ENCODE measurements at regions not wholly inside any gene's neighbourhood (a gene's known extent, or its start where the extent isn't known, plus 50 kb on each side); places are given as distances from the start of the nearest gene placed in this dataset.

DNA sequence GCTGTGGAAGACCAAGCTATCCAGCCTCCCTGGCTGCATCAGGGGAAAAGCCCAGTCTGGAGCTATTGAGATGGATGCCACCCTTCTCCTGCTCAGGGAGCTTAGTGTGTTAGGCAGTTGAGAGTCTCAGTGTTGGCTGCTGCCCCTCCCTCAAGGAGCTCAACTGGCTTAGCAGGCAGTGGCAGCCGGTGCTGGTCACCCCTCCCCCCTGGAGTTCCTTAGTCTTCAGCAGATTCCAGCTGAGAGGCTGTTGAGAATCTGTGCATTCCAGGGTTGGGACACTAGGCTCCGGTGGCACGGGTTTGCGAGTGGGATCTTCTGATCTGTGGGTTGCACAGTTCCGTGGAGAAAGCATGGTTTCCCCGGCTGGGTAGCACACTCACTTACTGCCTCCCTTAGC is 883.8 kb downstream of the NSUN3 start:
- no peaks in the 10 kb centered on the region for H3K36me3 ChIP-seq (replicated peaks; ENCODE audit: insufficient read depth, low read depth)
- H3K27me3 ChIP-seq, result no peaks in the 10 kb centered on the region
- H3K27ac ChIP-seq, result no peak overlapping the region
- no peaks in the 10 kb centered on the region for H3K79me2 ChIP-seq
- H3K4me2 ChIP-seq, result no peak overlapping the region
- H2AFZ ChIP-seq, result no peak overlapping the region
- no peak for TF ChIP-seq EZH2 (IDR thresholded peaks at IDR 0.05; ENCODE audit: borderline replicate concordance)
- no peak for TF ChIP-seq EZH2phosphoT487 (IDR thresholded peaks at IDR 0.05; ENCODE audit: low read depth, severe bottlenecking, unreplicated experiment)
- TF ChIP-seq, protein P1, sequence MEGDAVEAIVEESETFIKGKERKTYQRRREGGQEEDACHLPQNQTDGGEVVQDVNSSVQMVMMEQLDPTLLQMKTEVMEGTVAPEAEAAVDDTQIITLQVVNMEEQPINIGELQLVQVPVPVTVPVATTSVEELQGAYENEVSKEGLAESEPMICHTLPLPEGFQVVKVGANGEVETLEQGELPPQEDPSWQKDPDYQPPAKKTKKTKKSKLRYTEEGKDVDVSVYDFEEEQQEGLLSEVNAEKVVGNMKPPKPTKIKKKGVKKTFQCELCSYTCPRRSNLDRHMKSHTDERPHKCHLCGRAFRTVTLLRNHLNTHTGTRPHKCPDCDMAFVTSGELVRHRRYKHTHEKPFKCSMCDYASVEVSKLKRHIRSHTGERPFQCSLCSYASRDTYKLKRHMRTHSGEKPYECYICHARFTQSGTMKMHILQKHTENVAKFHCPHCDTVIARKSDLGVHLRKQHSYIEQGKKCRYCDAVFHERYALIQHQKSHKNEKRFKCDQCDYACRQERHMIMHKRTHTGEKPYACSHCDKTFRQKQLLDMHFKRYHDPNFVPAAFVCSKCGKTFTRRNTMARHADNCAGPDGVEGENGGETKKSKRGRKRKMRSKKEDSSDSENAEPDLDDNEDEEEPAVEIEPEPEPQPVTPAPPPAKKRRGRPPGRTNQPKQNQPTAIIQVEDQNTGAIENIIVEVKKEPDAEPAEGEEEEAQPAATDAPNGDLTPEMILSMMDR (IDR thresholded peaks at IDR 0.05; ENCODE audit: poor library complexity), result no peak
- WGBS (ENCODE audit: low lambda C conversion rate, missing lambda C conversion rate), result 89% methylated on average over 6 of the region's 6 CpGs
- no peaks in the 10 kb centered on the region for H4K20me1 ChIP-seq (ENCODE audit: insufficient read depth, poor library complexity, severe bottlenecking)
- H3K4me1 ChIP-seq (ENCODE audit: insufficient read depth), result no peaks in the 10 kb centered on the region
- no peaks in the 10 kb centered on the region for H3K9me2 ChIP-seq (replicated peaks; ENCODE audit: insufficient read depth)
- no peak for DNase-seq (ENCODE audit: low spot score)
- no peak overlapping the region for H3K4me3 ChIP-seq
- H3K9me3 ChIP-seq (ENCODE audit: low read depth), result no peaks in the 10 kb centered on the region

- no peak overlapping the region for H3K4me2 ChIP-seq
- TF ChIP-seq, protein P1 (IDR thresholded peaks at IDR 0.05; ENCODE audit: poor library complexity), result no peak
- 40% methylated on average over 6 of the region's 6 CpGs for WGBS (ENCODE audit: low lambda C conversion rate, missing lambda C conversion rate)
- DNase-seq (ENCODE audit: low spot score), result peak; percentile 16
- H3K9me2 ChIP-seq (replicated peaks; ENCODE audit: insufficient read depth), result no peaks in the 10 kb centered on the region
- no peaks in the 10 kb centered on the region for H3K79me2 ChIP-seq
- H3K4me3 ChIP-seq, result no peak overlapping the region
- no peaks in the 10 kb centered on the region for H4K20me1 ChIP-seq (ENCODE audit: insufficient read depth, poor library complexity, severe bottlenecking)
- no peaks in the 10 kb centered on the region for H3K27me3 ChIP-seq
- H3K27ac ChIP-seq, result peak overlapping the region; percentile 11
- no peaks in the 10 kb centered on the region for H3K36me3 ChIP-seq (replicated peaks; ENCODE audit: insufficient read depth, low read depth)
- H3K9me3 ChIP-seq (ENCODE audit: low read depth), result no peaks in the 10 kb centered on the region
- no peak overlapping the region for H2AFZ ChIP-seq
- no peaks in the 10 kb centered on the region for H3K4me1 ChIP-seq (ENCODE audit: insufficient read depth)
Observed at GRCh38 chr3:94961423-94962100, 898.7 kb downstream of the NSUN3 start.

DNA sequence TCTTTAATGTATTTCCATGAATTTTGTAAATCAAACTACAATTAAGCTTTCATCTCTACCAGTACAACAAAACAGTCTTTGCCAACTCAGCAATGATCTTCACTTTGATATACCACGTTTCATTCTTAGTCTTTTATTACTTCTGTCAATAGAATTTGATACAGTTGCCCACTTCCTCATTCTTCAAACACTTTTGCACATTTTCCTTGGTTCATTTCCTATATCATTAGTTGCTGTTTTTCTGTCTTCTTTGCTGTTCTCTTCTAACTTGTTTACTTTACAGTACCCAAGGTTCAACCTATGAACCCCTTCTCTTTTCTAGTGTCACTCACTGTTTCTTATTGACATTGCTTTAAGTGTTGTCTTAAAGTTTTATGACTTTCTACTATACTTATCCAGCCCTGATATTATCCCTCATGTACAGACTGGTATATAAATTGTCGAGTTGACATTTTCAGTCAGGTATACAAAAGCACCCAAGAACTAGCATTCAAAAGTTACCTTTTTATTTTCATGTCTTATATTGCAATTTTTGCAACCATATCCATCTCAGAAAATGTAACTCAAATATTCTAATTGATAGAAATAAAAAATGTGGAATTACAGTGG is 903.1 kb downstream of the NSUN3 start:
- H3K36me3 ChIP-seq (replicated peaks; ENCODE audit: insufficient read depth, low read depth), result no peaks in the 10 kb centered on the region
- no peak overlapping the region for H3K4me3 ChIP-seq
- DNase-seq (ENCODE audit: low spot score), result no peak
- H3K4me2 ChIP-seq, result no peak overlapping the region
- no peak overlapping the region for H2AFZ ChIP-seq
- H3K27ac ChIP-seq, result no peak overlapping the region
- no peaks in the 10 kb centered on the region for H3K27me3 ChIP-seq
- TF ChIP-seq EZH2phosphoT487 (IDR thresholded peaks at IDR 0.05; ENCODE audit: low read depth, severe bottlenecking, unreplicated experiment) (no peak), EZH2 (IDR thresholded peaks at IDR 0.05; ENCODE audit: borderline replicate concordance) (no peak)
- TF ChIP-seq, protein P1 (IDR thresholded peaks at IDR 0.05; ENCODE audit: poor library complexity), result no peak
- H3K4me1 ChIP-seq (ENCODE audit: insufficient read depth), result no peaks in the 10 kb centered on the region
- H3K79me2 ChIP-seq, result no peaks in the 10 kb centered on the region
- H4K20me1 ChIP-seq (ENCODE audit: insufficient read depth, poor library complexity, severe bottlenecking), result no peaks in the 10 kb centered on the region
- no peaks in the 10 kb centered on the region for H3K9me2 ChIP-seq (replicated peaks; ENCODE audit: insufficient read depth)
- WGBS (ENCODE audit: low lambda C conversion rate, missing lambda C conversion rate), result 65% methylated on average over 2 of the region's 2 CpGs
- no peaks in the 10 kb centered on the region for H3K9me3 ChIP-seq (ENCODE audit: low read depth)
